ENCODE measurements at regions not wholly inside any gene's neighbourhood (a gene's known extent, or its start where the extent isn't known, plus 50 kb on each side); places are given as distances from the start of the nearest gene placed in this dataset.

GRCh38 chr2:238589591-238590460, 163.1 kb downstream of the ASB1 start:
- Histone ChIP-seq H3K4me3 (no peak overlapping the region), H3K27ac (no peak overlapping the region), H3K4me1 (no peaks in the 10 kb centered on the region), H3K9me3 (no peaks in the 10 kb centered on the region), H3K27me3 (no peaks in the 10 kb centered on the region), H3K36me3 (no peaks in the 10 kb centered on the region)
- no peak for TF ChIP-seq POLR2A (IDR thresholded peaks at IDR 0.05)
- TF ChIP-seq, protein P1, sequence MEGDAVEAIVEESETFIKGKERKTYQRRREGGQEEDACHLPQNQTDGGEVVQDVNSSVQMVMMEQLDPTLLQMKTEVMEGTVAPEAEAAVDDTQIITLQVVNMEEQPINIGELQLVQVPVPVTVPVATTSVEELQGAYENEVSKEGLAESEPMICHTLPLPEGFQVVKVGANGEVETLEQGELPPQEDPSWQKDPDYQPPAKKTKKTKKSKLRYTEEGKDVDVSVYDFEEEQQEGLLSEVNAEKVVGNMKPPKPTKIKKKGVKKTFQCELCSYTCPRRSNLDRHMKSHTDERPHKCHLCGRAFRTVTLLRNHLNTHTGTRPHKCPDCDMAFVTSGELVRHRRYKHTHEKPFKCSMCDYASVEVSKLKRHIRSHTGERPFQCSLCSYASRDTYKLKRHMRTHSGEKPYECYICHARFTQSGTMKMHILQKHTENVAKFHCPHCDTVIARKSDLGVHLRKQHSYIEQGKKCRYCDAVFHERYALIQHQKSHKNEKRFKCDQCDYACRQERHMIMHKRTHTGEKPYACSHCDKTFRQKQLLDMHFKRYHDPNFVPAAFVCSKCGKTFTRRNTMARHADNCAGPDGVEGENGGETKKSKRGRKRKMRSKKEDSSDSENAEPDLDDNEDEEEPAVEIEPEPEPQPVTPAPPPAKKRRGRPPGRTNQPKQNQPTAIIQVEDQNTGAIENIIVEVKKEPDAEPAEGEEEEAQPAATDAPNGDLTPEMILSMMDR (IDR thresholded peaks at IDR 0.05 in 4 of 5, conservative IDR thresholded peaks at IDR 0.05 in 1 of 5): no peak
- intact Hi-C loops (cut with DNase I; ENCODE audit: low total_unique reads) (no loop called here), in situ Hi-C loops (cut with MboI; ENCODE audit: low sequenced_read_pairs in 4 of 4) (no loop called here)
- ATAC-seq: no peak
- no peak for DNase-seq

DNA sequence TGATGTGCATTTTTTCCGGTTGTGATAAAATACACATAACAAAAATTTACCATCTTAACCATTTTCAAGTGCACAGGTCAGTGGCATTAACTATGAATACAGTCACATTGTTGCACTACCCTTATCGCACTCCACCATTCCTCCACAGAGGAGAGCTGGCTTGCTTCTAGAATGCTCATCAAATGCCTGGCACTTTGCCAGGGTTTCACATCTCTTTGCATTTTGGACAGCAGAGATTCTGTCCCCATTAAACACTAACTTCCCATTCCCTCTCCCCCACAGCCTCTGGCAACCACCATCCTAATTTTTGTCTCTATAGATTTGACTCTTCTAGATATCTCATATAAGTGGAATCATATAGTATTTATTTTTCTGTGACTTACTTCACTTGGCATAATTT, 165.0 kb downstream of the ASB1 start:
- H3K36me3 ChIP-seq: no peaks in the 10 kb centered on the region
- ATAC-seq (no peak), DNase-seq (no peak)
- peaks cover 4 to 9% of the 10 kb centered on the region in 2 donors for H3K4me1 ChIP-seq
- no peak overlapping the region for H3K4me3 ChIP-seq
- H3K9me3 ChIP-seq: no peaks in the 10 kb centered on the region
- intact Hi-C loops (cut with DNase I; ENCODE audit: low total_unique reads): no loop called here
- H3K27ac ChIP-seq: no peak overlapping the region
- no peaks in the 10 kb centered on the region for H3K27me3 ChIP-seq
- TF ChIP-seq, protein P1 (IDR thresholded peaks at IDR 0.05 in 4 of 5, conservative IDR thresholded peaks at IDR 0.05 in 1 of 5): no peak
- TF ChIP-seq POLR2A (IDR thresholded peaks at IDR 0.05): no peak
- in situ Hi-C loops (cut with MboI; ENCODE audit: low sequenced_read_pairs in 4 of 4): no loop called here

DNA sequence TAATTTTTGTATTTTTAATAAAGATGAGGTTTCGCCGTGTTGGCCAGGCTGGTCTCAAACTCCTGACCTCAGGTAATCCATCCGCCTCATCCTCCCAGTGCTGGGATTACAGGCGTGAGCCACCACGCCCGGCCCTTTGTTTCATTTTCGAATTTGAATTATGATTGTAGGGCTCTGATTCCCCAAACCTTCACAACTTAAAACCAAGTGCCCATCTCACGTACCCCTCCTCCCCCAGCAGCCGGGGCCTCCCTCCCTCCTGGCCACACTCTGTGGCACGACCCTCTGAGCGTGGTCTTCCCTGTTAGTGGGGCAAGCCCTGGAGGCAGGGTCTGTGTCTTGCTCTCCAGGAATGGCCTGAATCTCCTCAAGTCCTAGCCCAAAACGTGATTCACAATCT, 166.5 kb downstream of the ASB1 start:
- H3K27ac ChIP-seq: no peak overlapping the region
- H3K9me3 ChIP-seq: no peaks in the 10 kb centered on the region
- ATAC-seq (no peak), DNase-seq (no peak)
- no peaks in the 10 kb centered on the region for H3K27me3 ChIP-seq
- in situ Hi-C loops (cut with MboI; ENCODE audit: low sequenced_read_pairs in 4 of 4): no loop called here
- intact Hi-C loops (cut with DNase I; ENCODE audit: low total_unique reads): no loop called here
- no peaks in the 10 kb centered on the region for H3K36me3 ChIP-seq
- H3K4me1 ChIP-seq: peaks cover 15 to 21% of the 10 kb centered on the region in 2 donors
- no peak overlapping the region for H3K4me3 ChIP-seq
- TF ChIP-seq, protein P1 (IDR thresholded peaks at IDR 0.05 in 4 of 5, conservative IDR thresholded peaks at IDR 0.05 in 1 of 5): no peak
- TF ChIP-seq POLR2A (IDR thresholded peaks at IDR 0.05): no peak

GRCh38 chr2:238593678-238594077, 167.0 kb downstream of the ASB1 start:
- H3K9me3 ChIP-seq: no peaks in the 10 kb centered on the region
- ATAC-seq (no peak), DNase-seq (no peak)
- no peaks in the 10 kb centered on the region for H3K36me3 ChIP-seq
- intact Hi-C loops (cut with DNase I; ENCODE audit: low total_unique reads): loop anchor here (2.0 kb wide), 1 partner anchor 65 kb away; no protein-coding TSS in a partner anchor
- no peak overlapping the region for H3K4me3 ChIP-seq
- no peaks in the 10 kb centered on the region for H3K27me3 ChIP-seq
- no peak overlapping the region for H3K27ac ChIP-seq
- H3K4me1 ChIP-seq: peaks cover 15 to 21% of the 10 kb centered on the region in 2 donors
- no peak for TF ChIP-seq POLR2A (IDR thresholded peaks at IDR 0.05)
- TF ChIP-seq, protein P1 (IDR thresholded peaks at IDR 0.05 in 4 of 5, conservative IDR thresholded peaks at IDR 0.05 in 1 of 5): no peak
- in situ Hi-C loops (cut with MboI; ENCODE audit: low sequenced_read_pairs in 4 of 4): no loop called here
